NCI-H1694 (cell line): ENCODE measurements at regions not wholly inside any gene's neighbourhood (a gene's known extent, or its start where the extent isn't known, plus 50 kb on each side); places are given as distances from the start of the nearest gene placed in this dataset.

Experiments
- DNase-seq: peaks from one replicate; lab custom pipeline; 2025; lab: John Stamatoyannopoulos, UW

GRCh38 chr1:57868239-57868638, 444.4 kb upstream of the DAB1 start:
- DNase-seq, result no peak

- DNase-seq, result no peak
Measured at GRCh38 chr1:57866998-57867397, 443.1 kb upstream of the DAB1 start.

GRCh38 chr1:57860931-57861565, 437.2 kb upstream of the DAB1 start:
- DNase-seq, result no peak

- DNase-seq, result no peak
Measured at GRCh38 chr1:57860325-57860724, 436.5 kb upstream of the DAB1 start.

- DNase-seq, result no peak
Measured at GRCh38 chr1:57858740-57859139, 434.9 kb upstream of the DAB1 start.

GRCh38 chr1:57857809-57858208, 433.9 kb upstream of the DAB1 start:
- no peak for DNase-seq

DNA sequence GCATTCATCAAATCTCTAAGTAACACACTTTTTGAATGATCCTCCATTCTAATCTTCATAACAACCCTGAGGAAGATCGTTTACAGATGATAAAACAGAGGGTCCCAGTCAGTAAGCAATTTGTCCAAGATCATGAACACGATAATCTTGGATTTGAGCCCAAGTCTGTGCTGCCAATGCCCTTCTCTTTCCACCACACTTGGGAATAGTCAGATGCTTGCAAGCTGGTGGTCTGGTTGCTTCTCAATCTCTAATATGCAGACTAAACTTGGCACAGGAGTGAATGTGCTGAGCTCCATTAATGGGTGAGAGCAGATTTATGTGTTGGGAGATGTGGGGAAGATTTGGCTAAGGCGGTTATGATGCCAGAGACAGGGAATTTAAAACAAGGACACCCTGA, 430.6 kb upstream of the DAB1 start:
- DNase-seq, result no peak

DNA sequence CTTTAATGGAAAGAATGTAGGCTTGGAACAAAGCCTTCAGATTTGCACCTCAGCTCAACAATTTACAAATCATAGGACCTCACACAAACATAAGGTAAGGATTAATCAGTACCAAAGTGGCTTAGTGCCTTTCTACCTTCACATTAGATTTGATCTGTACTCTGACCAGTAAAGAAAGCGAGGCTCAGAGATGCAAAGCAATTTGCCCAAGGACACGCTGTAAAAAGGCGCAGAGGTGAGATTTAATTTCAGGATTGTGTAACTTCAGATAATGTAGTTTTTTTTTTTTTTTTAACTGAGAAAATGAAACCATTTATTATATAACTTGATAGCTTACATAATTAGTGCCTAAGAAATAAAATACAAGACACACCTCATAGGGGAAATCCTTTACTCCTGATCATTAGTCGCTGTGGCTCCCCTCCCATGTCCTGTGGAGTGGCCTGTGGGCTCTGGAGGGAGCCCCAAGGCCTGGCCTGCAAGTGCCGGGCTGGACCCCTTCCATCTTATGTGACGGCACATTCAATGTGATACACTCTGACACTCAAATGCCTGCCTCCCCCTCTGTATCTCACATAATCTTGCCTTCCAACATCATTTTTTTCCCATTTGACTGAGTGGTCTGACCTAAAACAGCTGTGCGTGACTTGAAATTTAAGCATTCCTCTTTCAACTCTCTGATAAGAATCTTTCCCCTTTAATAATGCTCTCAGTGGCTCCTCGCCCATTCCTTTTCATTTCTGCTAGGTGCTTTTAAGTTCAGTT, 426.5 kb upstream of the DAB1 start:
- no peak for DNase-seq

DNA sequence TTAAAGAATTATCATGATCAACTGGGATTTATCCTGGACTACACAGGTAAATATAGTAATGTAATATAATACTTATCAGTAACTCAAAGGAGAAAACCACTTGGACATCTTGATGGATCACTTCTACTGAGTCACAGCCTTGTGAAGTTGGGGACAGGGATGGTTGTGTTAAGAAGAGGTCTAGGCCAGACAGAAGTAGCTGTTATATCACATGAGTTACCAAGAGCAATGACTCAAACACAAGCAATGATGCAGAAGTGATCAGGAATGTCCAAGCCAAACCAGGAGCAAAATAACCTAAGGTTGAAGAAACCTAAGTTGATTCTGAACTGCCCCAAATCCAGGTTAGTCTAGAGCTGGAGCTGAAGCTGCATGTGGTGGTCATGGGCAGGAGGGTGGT, 424.5 kb upstream of the DAB1 start:
- DNase-seq, result no peak

DNA sequence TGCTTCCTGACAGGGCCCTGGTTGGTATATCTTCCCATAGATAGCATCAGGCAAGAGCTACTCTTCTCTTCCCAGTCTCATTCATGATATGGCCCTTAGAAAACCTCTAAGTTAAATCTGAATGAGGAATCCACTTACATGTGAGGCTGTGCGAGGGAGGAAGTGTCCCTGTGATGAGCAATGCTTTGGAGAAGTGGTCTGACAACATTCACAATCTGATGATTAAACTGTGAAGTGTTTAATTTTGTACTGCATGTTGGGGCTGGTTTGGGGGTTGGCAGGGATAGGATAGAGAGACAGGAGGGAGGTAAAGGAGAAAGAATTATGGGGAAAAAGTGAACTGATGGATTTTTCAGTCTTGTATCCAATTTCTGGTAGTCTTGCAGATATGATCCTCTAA, 421.2 kb upstream of the DAB1 start:
- no peak for DNase-seq

- no peak for DNase-seq
Measured at GRCh38 chr1:57844382-57844980, 420.6 kb upstream of the DAB1 start.

- DNase-seq, result no peak
Measured at GRCh38 chr1:57843760-57844159, 419.9 kb upstream of the DAB1 start.

DNA sequence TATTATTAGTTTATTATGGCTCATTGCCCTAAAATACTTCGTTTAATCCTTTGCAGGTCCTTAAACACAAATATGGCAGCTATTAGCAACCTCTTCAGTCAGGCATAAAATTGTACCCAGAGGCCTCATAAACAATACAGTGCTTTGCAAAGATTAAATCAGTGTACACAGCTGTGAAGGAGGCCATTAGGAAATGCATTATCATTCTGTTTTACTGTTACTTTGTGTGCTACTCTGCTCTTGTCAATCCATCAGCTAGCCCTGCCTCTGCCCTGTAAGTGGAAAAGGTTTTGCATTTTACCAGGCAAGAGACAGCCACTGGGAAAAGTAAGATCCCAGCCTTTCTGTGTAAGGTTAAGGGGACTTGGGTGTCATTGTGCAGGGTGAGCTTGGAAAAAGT, 415.7 kb upstream of the DAB1 start:
- no peak for DNase-seq

GRCh38 chr1:57839067-57839466, 415.2 kb upstream of the DAB1 start:
- DNase-seq, result no peak

DNA sequence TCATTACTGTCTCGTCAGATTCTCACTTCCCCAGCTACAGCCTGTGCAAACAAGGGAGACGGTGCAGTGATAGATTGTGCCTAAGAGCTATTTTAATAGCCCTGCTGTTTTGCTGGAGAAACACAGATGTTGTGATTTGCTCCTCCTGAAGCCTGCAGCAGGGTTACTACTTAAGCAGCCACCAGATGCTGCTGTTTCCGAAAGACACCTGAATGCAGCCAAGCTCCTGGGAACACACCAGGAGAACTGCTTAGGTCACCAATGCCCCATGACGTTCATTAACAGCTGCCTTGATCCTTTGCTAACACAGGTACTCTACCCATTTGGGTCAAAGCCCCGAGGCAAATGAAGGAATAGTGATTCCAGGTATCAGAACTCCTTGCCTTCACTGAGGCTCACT, 411.8 kb upstream of the DAB1 start:
- no peak for DNase-seq

- DNase-seq, result no peak
Measured at GRCh38 chr1:57833296-57833695, 409.4 kb upstream of the DAB1 start.

DNA sequence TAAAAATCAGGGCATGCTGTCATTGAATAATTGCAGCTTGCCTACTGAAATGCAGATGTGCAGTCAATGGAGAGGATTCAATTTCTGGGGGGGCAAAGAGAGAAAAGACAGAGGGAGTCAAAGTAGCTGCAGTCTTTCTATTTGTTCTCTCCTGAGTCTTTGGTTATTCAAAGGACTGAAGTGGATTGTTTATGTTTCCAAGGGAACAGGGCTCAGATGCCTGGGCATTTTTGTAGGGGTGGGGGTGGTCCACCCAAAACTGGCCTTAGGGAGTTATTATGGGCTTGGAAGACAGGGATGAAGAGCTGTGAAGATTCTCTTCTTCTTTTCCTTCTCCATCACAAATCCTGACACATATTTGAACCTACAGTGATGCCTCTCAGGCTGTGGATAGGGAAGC, 408.8 kb upstream of the DAB1 start:
- no peak for DNase-seq

DNA sequence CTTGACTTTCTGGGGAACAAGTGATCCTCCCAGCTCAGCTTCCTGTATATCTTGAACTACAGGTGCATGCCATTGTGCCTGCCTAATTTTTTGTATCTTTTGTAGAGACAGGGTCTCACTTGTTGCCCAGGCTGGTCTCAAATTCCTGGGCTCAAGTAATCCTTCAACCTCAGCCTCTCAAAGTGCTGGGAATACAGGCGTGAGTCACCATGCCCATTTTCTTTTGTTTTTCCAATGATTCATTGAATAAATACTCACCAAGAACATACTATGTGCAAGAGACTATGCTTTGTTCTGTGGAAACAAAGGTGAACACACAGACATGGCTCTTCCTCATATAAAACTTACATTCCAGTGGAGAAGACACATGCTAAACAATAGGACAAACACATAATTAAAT, 407.8 kb upstream of the DAB1 start:
- DNase-seq, result no peak

- peak; percentile 98 for DNase-seq
Measured at GRCh38 chr1:57826535-57826934, 402.7 kb upstream of the DAB1 start.

DNA sequence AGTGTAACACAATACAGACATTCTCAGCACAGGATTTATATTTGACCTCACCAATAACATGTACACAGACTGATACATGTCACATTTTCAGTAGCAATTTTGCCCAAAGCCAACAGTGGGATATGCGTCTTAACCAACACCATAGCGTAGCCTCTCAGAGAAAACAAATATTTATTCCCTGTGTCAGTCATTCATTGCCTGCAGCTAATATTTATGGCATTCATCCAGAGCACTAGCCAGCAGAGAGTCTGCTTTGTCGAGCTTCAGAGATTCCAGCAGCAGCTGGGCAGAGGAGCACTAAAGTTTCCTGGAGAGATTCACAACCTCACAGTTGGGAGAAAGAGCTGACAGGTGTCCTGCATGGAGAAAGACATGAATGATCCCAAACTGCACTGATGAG, 400.7 kb upstream of the DAB1 start:
- DNase-seq, result peak; percentile 29

GRCh38 chr1:57820356-57821095, 396.7 kb upstream of the DAB1 start:
- no peak for DNase-seq

DNA sequence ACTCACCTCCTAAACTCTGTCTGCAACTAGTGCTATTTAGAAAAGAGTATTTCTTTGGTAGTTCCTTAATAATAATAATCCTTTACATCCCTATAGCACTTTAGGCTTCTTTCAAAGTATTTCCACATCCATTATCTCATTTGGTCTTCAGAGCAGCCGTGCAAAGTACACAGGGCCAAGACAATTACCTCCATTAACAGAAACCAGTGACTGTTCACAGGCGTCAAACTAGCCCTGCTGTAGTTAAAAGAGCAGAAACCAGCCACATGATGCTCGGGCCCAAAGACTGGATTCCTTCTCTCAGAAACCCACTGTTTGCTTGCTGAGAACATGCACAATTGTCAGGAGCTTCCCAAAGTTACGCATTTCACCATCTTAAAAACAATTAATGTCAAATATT, 396.0 kb upstream of the DAB1 start:
- no peak for DNase-seq

- DNase-seq, result no peak
Measured at GRCh38 chr1:57803586-57803985, 379.7 kb upstream of the DAB1 start.
